Kidney epithelial cell (primary cell): ENCODE measurements at regions not wholly inside any gene's neighbourhood (a gene's known extent, or its start where the extent isn't known, plus 50 kb on each side); places are given as distances from the start of the nearest gene placed in this dataset.
"Not testable (repeated sequence)": the region's sequence is repeated elsewhere in the genome, so short reads cannot be mapped to it uniquely, and the experiment has no call there.

Experiments used
- DNase-seq: peaks from one replicate; pipeline ENCODE4 v3.0.0-alpha.2; 2010; ENCODE audit warnings: low read depth
- H3K27me3 ChIP-seq: 2 replicates; pipeline ENCODE4 v1.6.0; 2011; ENCODE audit warnings: low read length; ENCODE audit not compliant: control insufficient read depth, insufficient read depth
- H3K36me3 ChIP-seq: 2 replicates; pipeline ENCODE4 v1.5.1; 2011; ENCODE audit warnings: low read length; ENCODE audit not compliant: control insufficient read depth, insufficient read depth
- H3K4me3 ChIP-seq: 2 replicates; pipeline ENCODE4 v1.5.1; 2011; ENCODE audit warnings: low read depth, mild to moderate bottlenecking, control low read depth, low read length
- TF ChIP-seq, protein P1 (sequence below): IDR thresholded peaks from 2 replicates; pipeline ENCODE4 v1.5.1; 2011; ENCODE audit warnings: mild to moderate bottlenecking, moderate library complexity, low read length, control low read depth, inconsistent platforms; ENCODE audit not compliant: insufficient read depth, poor library complexity, severe bottlenecking

- TF ChIP-seq, protein P1, sequence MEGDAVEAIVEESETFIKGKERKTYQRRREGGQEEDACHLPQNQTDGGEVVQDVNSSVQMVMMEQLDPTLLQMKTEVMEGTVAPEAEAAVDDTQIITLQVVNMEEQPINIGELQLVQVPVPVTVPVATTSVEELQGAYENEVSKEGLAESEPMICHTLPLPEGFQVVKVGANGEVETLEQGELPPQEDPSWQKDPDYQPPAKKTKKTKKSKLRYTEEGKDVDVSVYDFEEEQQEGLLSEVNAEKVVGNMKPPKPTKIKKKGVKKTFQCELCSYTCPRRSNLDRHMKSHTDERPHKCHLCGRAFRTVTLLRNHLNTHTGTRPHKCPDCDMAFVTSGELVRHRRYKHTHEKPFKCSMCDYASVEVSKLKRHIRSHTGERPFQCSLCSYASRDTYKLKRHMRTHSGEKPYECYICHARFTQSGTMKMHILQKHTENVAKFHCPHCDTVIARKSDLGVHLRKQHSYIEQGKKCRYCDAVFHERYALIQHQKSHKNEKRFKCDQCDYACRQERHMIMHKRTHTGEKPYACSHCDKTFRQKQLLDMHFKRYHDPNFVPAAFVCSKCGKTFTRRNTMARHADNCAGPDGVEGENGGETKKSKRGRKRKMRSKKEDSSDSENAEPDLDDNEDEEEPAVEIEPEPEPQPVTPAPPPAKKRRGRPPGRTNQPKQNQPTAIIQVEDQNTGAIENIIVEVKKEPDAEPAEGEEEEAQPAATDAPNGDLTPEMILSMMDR: no peak
- no peak for DNase-seq
- Histone ChIP-seq H3K4me3 (no peak overlapping the region), H3K36me3 (no peaks in the 10 kb centered on the region), H3K27me3 (no peaks in the 10 kb centered on the region)
Measured at GRCh38 chr5:144638787-144639186, 468.1 kb downstream of the KCTD16 start.

GRCh38 chr5:144634138-144634537 lies 463.5 kb downstream of the KCTD16 start:
- Histone ChIP-seq H3K27me3 (no peaks in the 10 kb centered on the region), H3K36me3 (no peaks in the 10 kb centered on the region), H3K4me3 (no peak overlapping the region)
- TF ChIP-seq, protein P1: no peak
- no peak for DNase-seq

DNA sequence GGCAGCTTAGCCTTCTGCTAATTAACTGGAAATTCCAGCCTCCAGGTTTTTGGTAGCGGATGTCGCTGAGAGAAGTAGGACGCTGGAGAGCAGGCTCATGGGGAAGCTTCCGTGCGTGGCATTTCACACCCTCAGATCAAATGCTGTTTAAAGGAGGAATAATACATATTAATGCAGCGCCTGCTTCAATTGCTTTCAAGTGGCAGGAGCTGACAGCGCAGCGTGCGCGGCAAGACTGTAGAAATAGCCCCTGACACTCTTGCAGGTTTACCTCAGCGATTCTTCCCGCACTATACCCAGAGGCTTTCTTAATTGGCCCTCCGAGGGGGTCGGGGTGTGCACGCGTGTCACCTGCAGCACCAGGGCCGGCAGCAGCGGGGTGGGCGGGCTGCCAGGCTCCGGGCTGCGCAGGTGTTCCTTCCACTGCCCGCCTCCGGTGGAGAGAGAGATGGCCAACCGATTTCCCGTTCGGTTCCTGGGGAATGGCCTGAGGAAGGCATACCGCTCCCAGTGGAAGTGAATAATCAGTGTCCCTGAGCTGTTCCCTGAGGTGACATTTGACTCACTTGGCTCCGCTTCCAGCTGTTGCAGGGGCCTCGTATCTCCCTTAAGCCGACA lies 427.9 kb downstream of the KCTD16 start:
- no peak for DNase-seq
- Histone ChIP-seq H3K4me3 (peak overlapping the region; percentile 27), H3K36me3 (no peaks in the 10 kb centered on the region), H3K27me3 (no peaks in the 10 kb centered on the region)
- TF ChIP-seq, protein P1: no peak

DNA sequence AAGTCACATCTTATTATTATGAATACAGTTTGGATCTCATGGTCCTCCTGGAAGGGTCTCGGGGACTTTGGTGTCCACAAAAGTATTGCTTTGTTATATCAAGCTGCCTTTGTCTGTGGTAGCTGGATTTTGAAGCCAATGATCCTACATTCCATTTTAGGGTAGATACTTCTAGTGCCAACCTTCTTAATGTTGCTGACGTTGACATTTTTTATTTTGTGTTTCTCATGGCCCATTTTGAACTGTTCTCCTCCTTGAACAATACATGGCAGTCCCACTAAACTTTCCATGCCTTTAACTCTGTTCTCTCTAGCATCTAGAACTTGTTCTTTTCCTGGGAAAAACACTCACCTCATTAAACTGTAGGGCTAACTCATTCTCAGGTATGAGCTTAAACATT lies 425.8 kb downstream of the KCTD16 start:
- Histone ChIP-seq H3K36me3 (no peaks in the 10 kb centered on the region), H3K27me3 (no peaks in the 10 kb centered on the region), H3K4me3 (no peak overlapping the region)
- TF ChIP-seq, protein P1: no peak
- no peak for DNase-seq

DNA sequence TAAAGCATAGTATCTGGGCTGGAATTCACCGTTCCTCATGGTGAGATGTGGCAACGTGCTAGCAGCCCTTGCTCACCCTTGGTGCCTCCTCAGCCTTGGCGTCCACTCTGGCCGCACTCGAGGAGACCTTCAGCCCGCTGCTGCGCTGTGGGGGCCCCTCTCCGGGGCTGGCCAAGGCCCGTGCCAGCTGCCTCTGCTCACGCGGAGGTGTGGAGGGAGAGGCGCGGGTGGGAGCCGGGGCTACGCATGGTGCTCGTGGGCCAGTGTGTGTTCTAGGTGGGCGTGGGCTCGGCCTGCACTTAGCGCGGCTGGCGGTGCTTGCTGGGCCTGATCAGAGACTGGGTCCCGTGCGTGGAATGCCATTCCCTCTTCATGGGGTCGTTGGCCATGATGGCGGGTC lies 424.2 kb downstream of the KCTD16 start:
- no peak overlapping the region for H3K4me3 ChIP-seq
- TF ChIP-seq, protein P1: no peak
- H3K27me3 ChIP-seq: no peaks in the 10 kb centered on the region
- no peak for DNase-seq
- H3K36me3 ChIP-seq: no peaks in the 10 kb centered on the region

DNA sequence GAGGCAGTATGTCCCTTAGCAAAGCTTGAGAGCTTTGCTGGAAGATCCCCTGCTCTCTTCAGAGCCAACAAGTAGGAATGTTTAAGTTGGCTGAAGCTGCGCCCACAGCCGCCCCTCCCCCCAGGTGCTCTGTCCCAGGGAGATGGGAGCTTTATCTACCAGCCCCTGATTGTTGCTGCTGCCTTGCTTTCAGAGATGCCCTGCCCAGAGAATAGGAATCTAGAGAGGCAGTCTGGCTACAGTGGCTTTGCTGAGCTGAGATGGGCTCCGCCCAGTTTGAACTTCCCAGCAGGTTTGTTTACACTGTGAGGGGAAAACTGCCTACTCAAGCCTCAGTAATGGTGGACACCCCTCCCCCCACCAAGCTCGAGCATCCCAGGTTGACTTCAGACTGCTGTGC lies 423.6 kb downstream of the KCTD16 start:
- not testable (repeated sequence) for DNase-seq, H3K36me3 ChIP-seq, H3K27me3 ChIP-seq, H3K4me3 ChIP-seq
